ENCODE measurements at regions not wholly inside any gene's neighbourhood (a gene's known extent, or its start where the extent isn't known, plus 50 kb on each side); places are given as distances from the start of the nearest gene placed in this dataset.

DNA sequence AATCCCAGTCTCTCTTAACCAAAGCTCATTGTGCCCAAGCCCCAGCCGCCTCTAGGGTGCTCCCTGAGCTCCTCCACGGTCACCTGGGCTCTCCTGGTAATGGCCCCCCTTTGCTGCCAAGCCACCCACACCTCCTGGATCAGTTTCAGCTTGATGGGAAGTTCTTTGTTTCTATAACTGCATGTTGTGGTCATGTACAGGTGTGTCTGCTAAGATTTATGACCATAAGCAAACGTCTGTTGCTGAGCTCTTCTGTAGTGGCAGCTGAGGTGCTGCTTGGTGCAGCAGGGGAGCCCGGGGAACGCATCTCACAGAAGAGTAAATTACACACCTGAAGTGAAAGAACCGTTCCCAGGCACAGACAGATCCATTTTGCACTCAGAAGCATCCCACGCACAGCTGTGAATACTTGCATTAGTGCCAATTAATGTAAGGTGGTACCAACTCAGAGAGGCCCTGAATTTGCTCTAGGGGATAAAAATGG, 194.6 kb upstream of the ARID1B start:
- TF ChIP-seq, protein P1, sequence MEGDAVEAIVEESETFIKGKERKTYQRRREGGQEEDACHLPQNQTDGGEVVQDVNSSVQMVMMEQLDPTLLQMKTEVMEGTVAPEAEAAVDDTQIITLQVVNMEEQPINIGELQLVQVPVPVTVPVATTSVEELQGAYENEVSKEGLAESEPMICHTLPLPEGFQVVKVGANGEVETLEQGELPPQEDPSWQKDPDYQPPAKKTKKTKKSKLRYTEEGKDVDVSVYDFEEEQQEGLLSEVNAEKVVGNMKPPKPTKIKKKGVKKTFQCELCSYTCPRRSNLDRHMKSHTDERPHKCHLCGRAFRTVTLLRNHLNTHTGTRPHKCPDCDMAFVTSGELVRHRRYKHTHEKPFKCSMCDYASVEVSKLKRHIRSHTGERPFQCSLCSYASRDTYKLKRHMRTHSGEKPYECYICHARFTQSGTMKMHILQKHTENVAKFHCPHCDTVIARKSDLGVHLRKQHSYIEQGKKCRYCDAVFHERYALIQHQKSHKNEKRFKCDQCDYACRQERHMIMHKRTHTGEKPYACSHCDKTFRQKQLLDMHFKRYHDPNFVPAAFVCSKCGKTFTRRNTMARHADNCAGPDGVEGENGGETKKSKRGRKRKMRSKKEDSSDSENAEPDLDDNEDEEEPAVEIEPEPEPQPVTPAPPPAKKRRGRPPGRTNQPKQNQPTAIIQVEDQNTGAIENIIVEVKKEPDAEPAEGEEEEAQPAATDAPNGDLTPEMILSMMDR (IDR thresholded peaks at IDR 0.05) = no peak
- TF ChIP-seq POLR2A (IDR thresholded peaks at IDR 0.05) = no peak
- TF ChIP-seq EP300 (IDR thresholded peaks at IDR 0.05) = no peak
- TF ChIP-seq POLR2AphosphoS5 (IDR thresholded peaks at IDR 0.05) = no peak

Data from sigmoid colon (tissue), 4 donors.